HEK293T (cell line): ENCODE measurements at regions not wholly inside any gene's neighbourhood (a gene's known extent, or its start where the extent isn't known, plus 50 kb on each side); places are given as distances from the start of the nearest gene placed in this dataset.

Experiments used
- BHLHE40 ChIP-seq: fragments of 450-650 bp; IDR thresholded peaks from 2 replicates; pipeline ENCODE4 v1.6.1; 2016; ENCODE audit warnings: mild to moderate bottlenecking, moderate library complexity, borderline replicate concordance
- ELF4 ChIP-seq: fragments of 450-650 bp; IDR thresholded peaks from 2 replicates; pipeline ENCODE4 v1.6.1; 2017; ENCODE audit warnings: antibody characterized with exemption
- FOXA1 ChIP-seq: fragments of 450-650 bp; IDR thresholded peaks from 2 replicates; pipeline ENCODE4 v1.6.1; 2016; ENCODE audit warnings: mild to moderate bottlenecking
- FOXM1 ChIP-seq: fragments of 450-650 bp; IDR thresholded peaks from 2 replicates; pipeline ENCODE4 v1.6.1; 2017; ENCODE audit warnings: mild to moderate bottlenecking, borderline replicate concordance
- NFRKB ChIP-seq: fragments of 450-650 bp; IDR thresholded peaks from 2 replicates; pipeline ENCODE4 v1.6.1; 2016; ENCODE audit warnings: mild to moderate bottlenecking, moderate library complexity
- SUZ12 ChIP-seq: fragments of 450-650 bp; IDR thresholded peaks from 2 replicates; pipeline ENCODE4 v1.6.1; 2016; ENCODE audit warnings: mild to moderate bottlenecking

DNA sequence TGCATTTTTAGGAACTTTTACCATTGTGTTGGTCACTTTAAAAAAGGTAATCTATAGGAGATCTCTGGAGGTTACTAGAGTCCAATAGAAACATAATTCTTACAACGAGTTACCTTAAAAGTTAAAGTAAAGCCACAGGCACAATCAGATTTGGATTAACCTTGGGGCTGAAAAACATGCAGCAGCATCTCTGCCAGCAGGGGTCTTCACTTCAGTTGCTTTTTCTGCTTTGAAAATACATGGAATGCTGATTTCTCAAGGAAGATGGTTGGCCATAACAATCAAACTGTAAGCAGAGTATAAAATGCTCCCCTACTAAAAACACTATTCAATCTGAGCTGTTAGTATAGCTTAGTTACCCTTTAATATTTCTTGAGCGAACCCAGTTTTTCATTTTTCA, 1072.3 kb upstream of the PCDH10 start:
- TF ChIP-seq SUZ12: no peak
- no peak for TF ChIP-seq FOXA1
- TF ChIP-seq ELF4: no peak
- TF ChIP-seq NFRKB: no peak
- no peak for TF ChIP-seq BHLHE40
- no peak for TF ChIP-seq FOXM1
